ENCODE measurements at regions not wholly inside any gene's neighbourhood (a gene's known extent, or its start where the extent isn't known, plus 50 kb on each side); places are given as distances from the start of the nearest gene placed in this dataset.

DNA sequence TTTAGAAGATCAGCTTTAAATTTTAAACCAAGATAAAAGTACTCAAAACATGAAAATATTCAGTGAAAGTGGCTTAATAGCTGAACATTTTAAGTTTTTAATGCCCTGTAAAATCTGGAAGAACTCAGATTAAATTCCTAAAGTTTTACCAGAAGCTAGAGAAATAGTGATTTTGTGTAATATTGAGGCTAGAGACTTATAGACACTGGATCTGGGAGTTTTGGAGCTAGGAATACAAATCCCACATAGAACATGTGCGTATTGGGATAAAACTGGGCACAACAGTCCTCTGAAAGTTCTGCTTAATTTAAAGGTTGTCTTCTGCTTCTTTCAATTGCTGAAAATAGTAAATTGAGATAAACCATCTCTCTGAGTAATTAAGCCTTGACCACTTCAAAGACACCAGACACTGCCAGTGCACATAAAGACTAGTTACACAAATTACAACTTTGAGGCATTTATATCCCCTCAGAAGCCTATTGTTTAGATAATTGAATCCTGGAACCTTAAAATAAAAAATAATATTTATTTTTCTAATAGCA is 1382.5 kb downstream of the OTOL1 start:
- Histone ChIP-seq H3K36me3 (no peaks in the 10 kb centered on the region), H3K4me3 (no peak overlapping the region), H3K27me3 (replicated peaks; ENCODE audit: insufficient read depth) (no peaks in the 10 kb centered on the region), H3K9me3 (no peaks in the 10 kb centered on the region), H3K4me1 (ENCODE audit: control insufficient read depth in 1 of 2, low read depth in 2 of 2) (no peaks in the 10 kb centered on the region), H3K27ac (no peak overlapping the region)
- TF ChIP-seq, protein P1, sequence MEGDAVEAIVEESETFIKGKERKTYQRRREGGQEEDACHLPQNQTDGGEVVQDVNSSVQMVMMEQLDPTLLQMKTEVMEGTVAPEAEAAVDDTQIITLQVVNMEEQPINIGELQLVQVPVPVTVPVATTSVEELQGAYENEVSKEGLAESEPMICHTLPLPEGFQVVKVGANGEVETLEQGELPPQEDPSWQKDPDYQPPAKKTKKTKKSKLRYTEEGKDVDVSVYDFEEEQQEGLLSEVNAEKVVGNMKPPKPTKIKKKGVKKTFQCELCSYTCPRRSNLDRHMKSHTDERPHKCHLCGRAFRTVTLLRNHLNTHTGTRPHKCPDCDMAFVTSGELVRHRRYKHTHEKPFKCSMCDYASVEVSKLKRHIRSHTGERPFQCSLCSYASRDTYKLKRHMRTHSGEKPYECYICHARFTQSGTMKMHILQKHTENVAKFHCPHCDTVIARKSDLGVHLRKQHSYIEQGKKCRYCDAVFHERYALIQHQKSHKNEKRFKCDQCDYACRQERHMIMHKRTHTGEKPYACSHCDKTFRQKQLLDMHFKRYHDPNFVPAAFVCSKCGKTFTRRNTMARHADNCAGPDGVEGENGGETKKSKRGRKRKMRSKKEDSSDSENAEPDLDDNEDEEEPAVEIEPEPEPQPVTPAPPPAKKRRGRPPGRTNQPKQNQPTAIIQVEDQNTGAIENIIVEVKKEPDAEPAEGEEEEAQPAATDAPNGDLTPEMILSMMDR (IDR thresholded peaks at IDR 0.05) = no peak
- DNase-seq (ENCODE audit: low spot score) (no peak), ATAC-seq (ENCODE audit: insufficient number of reproducible peaks, low FRiP score, low read depth) (no peak)

DNA sequence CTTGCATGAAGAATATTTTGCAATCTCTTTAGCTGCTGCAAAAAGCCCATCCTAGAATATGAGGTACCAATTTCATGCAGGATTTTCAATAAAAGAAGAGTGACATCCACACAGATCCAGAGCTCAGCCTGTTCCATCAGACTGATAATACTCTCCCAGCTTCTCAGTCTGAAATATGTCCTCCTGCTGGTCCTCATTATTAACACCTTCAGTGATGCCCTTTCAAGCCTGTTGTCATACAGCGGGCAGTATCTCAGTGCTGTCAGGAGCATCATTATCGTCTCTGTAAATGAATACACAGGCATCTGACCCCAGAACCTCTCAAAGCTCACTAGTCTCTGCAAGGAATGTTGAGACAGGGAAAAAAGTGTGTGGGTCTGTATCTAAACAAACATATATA is 1387.8 kb downstream of the OTOL1 start:
- Histone ChIP-seq H3K9me3 (no peaks in the 10 kb centered on the region), H3K4me3 (no peak overlapping the region), H3K4me1 (ENCODE audit: control insufficient read depth in 1 of 2, low read depth in 2 of 2) (no peaks in the 10 kb centered on the region), H3K27ac (no peak overlapping the region), H3K27me3 (replicated peaks; ENCODE audit: insufficient read depth) (no peaks in the 10 kb centered on the region), H3K36me3 (no peaks in the 10 kb centered on the region)
- DNase-seq (ENCODE audit: low spot score) (no peak), ATAC-seq (ENCODE audit: insufficient number of reproducible peaks, low FRiP score, low read depth) (no peak)
- TF ChIP-seq, protein P1 (IDR thresholded peaks at IDR 0.05) = no peak

- no peak overlapping the region for H3K4me3 ChIP-seq
- no peak overlapping the region for H3K27ac ChIP-seq
- ATAC-seq (ENCODE audit: insufficient number of reproducible peaks, low FRiP score, low read depth) (no peak), DNase-seq (ENCODE audit: low spot score) (no peak)
- H3K36me3 ChIP-seq = no peaks in the 10 kb centered on the region
- no peaks in the 10 kb centered on the region for H3K27me3 ChIP-seq (replicated peaks; ENCODE audit: insufficient read depth)
- TF ChIP-seq, protein P1 (IDR thresholded peaks at IDR 0.05) = no peak
- no peaks in the 10 kb centered on the region for H3K4me1 ChIP-seq (ENCODE audit: control insufficient read depth in 1 of 2, low read depth in 2 of 2)
- H3K9me3 ChIP-seq = no peaks in the 10 kb centered on the region
Measured at GRCh38 chr3:162892921-162893793, 1396.5 kb downstream of the OTOL1 start.

DNA sequence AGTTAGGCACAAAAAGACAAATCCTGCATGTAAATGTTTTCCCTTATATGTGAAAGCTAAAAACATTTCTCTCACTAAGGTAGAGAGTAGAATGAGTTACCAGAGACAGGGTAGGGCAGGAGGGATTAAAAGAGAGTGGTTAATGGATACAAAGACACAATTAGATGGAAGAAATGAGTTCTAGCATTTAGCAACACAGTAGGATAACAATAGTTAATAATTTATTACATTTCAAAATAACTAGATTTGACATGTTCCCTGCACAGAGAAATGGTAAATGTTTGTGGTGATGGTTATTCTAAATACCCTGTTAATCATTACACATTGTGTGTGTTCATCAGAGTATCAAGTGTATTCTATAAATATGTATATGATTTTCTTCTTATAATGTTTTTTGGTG is 1400.7 kb downstream of the OTOL1 start:
- Histone ChIP-seq H3K4me3 (no peak overlapping the region), H3K4me1 (ENCODE audit: control insufficient read depth in 1 of 2, low read depth in 2 of 2) (no peaks in the 10 kb centered on the region), H3K27me3 (replicated peaks; ENCODE audit: insufficient read depth) (no peaks in the 10 kb centered on the region), H3K9me3 (no peaks in the 10 kb centered on the region), H3K36me3 (no peaks in the 10 kb centered on the region), H3K27ac (no peak overlapping the region)
- no peak for ATAC-seq (ENCODE audit: insufficient number of reproducible peaks, low FRiP score, low read depth)
- DNase-seq (ENCODE audit: low spot score) = no peak
- TF ChIP-seq, protein P1 (IDR thresholded peaks at IDR 0.05) = no peak

GRCh38 chr3:162932503-162932902 is 1435.9 kb downstream of the OTOL1 start:
- TF ChIP-seq, protein P1 (IDR thresholded peaks at IDR 0.05) = no peak
- Histone ChIP-seq H3K4me1 (ENCODE audit: control insufficient read depth in 1 of 2, low read depth in 2 of 2) (no peaks in the 10 kb centered on the region), H3K27ac (no peak overlapping the region), H3K4me3 (no peak overlapping the region), H3K27me3 (replicated peaks; ENCODE audit: insufficient read depth) (no peaks in the 10 kb centered on the region), H3K36me3 (no peaks in the 10 kb centered on the region), H3K9me3 (no peaks in the 10 kb centered on the region)
- DNase-seq (ENCODE audit: low spot score) (no peak), ATAC-seq (ENCODE audit: insufficient number of reproducible peaks, low FRiP score, low read depth) (no peak)

Data from thoracic aorta (tissue), 2 donors.